HTERT RPE-1 (cell line): ENCODE measurements at regions not wholly inside any gene's neighbourhood (a gene's known extent, or its start where the extent isn't known, plus 50 kb on each side); places are given as distances from the start of the nearest gene placed in this dataset.

Experiments used
- in situ Hi-C: fragments of 300-500 bp; cut with MboI; formaldehyde crosslinking; loops from 4 replicates; pipeline ENCODE4 v1.14.3; 2020; ENCODE audit warnings: low sequenced_read_pairs

DNA sequence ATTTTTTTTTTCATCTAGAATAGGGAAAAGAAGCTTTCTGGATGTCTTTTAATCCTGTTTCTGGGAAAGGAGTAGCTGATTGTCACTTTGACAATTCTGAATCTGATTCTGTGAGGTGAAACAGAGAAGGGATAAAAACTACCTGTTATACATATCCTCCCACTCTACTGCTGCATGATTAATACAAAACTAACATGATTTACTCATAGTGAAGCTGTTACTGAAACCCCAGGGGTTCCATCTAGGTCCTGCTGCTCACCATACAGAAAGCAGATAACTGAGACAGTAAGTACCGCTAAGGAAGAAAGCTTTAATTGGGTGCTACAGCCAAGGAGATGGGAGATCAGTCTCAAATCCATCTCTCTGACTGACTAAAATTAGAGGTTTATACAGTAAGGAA is 610.9 kb upstream of the ALCAM start:
- in situ Hi-C loops, result no loop called here

DNA sequence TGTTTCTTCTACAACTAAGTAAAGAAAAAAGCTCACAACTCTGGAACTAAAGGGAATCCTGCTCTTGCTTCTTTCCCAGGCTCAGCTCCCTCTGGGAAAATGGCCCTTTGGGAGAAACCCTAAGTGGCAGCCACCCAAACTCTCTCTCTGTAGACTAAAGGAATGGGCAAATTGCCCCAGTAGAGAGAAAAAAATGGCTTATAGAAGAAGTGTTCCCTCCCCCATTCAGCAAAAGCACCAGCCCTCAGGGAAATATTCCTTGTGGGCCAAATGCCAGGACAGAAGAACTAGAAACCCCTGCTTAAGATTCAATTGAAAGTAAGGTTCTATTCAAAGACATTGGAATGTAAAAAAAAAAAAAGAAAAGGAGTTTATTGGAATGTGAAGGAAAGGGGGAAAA is 603.7 kb upstream of the ALCAM start:
- in situ Hi-C loops, result no loop called here

DNA sequence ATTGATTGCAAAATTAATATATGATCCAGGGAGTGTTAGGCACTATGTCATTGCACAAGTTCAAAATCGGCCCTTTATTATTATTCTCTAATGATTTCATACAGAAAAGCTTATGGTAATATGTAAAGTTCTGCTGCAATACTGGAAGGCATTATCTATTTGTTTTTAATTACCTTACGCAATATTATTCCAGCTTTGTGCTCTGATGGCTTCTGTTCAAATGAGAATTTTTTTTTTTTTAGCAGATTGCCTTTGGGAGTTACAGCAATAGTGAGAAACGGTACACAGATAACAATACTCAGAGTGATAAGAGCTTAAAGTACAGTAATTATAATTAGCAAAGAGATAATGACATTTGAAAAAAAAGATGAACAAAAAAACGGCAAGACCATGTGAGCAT is 602.2 kb upstream of the ALCAM start:
- in situ Hi-C loops, result no loop called here

DNA sequence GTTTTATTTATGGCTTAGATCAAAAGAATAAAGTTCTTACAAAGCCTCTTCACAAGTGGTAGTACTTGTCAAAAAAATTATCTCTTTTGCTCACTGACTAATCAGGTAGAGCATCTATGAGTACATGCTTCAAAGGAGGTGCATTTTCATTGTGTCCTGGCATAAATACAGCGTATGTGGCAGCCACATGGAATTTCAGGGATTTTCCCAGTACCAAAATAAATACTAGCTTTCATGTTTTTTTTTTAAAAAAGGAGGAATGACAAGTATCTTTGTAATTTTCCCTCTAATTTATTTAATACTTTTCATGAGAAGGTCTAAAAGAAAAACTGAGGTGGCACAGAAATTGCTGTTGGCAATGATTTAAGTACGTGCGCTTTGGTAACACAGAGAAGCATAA is 597.8 kb upstream of the ALCAM start:
- in situ Hi-C loops, result no loop called here

DNA sequence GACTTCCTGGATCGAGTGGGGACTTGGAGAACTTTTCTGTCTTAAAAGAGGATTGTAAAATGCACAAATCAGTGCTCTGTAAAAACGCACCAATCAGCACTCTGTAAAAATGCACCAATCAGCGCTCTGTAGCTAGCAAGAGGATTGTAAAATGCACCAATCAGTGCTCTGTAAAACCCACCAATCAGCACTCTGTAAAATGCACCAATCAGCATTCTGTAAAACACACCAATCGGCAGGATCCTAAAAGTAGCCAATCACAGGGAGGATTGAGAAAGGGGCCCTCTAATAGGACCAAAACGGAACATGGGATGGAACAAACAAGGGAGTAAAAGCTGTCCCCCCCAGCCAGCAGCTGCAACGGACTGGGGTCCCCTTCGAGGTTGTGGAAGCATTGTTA is 587.4 kb upstream of the ALCAM start:
- in situ Hi-C loops, result no loop called here

DNA sequence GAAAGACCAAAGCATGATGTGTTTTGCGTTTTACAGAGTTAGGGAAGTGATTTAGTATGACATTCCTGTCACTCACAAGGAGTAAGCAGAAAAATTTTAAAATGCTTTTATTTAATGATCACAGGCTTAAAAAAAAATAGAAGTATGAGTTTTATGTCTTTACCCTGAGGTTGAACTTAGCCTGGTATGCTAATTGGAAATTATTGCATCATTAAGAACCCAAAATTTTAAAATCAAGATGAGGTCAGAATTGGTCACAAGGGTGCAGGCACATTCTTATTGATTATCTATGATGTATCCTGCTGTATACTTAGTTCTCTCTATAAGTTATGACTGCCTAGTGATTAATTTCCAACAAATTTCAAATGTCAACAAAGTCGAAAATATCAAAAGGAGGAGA is 585.6 kb upstream of the ALCAM start:
- in situ Hi-C loops, result no loop called here

DNA sequence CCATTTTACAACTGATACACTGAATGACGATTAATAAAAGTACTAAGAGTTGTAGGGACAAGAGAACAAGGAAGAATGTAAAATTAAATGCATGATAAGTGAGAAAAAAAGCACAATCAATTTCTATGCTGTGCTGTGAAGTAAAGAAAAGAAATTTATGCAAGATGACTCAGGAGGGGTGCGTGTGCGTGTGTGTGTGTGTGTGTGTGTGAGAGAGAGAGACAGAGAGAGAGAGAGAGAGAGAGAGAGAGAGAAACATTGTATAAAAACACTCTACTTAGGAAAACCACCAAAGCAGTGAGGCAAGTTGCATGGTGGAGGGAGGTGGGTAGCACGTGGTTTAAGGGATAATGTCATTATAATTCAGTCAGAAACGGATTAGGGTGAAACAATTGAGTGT is 580.8 kb upstream of the ALCAM start:
- in situ Hi-C loops, result no loop called here

DNA sequence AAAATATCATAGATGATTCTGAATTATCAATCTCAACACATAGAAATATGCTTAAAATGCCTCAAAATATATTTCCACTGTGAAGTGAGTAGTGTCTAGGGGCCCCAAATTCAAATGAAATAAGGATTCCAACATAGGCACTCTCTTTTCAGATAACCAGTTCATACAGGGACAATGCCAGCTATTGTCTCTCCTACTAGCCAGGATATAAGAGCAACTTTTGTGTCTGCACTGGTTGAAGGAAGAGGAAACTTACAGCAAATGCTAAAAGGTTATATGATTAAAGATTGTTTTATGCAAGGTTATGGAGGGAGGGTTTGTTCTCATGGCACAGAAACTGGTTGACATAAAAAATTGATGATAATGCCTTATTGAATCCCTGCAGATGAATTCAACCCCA is 579.4 kb upstream of the ALCAM start:
- in situ Hi-C loops, result no loop called here

DNA sequence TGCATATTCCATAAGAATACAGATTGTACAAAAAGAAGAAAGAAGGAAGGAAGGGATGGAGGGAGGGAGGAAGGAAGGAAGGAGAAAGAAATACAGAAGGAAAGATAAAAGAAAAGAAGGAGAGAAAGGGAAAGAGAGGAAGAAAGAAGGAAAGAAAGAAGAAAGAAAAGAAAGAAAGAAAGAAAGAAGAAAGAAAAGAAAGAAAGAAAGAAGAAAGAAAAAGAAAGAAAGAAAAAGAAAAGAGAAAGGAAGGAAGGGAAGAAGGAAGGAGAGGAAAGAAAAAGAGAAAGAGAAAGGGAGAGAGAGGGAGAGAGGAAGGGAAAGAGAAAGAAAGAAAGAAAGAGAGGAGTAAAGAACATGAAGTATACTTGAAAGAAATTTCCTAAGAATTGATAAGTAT is 577.9 kb upstream of the ALCAM start:
- in situ Hi-C loops, result no loop called here

DNA sequence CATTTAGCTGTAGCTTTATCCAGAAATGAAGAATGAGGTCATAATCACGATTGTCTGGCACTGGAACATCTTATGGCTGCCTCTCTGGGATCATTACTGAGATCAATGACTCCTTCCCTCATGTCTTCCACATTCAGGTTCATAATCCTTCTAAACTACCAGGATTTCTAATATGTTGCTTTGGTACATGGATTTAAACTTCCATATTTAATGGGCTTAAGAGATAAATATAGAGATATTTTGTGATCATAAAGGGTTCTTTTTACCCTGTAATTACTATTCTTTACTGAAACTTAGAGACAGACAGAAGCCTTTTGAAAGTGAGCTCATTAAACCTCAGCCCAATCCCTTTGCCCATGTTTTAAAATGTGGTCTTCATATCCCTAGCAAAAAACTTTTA is 575.4 kb upstream of the ALCAM start:
- in situ Hi-C loops, result no loop called here

DNA sequence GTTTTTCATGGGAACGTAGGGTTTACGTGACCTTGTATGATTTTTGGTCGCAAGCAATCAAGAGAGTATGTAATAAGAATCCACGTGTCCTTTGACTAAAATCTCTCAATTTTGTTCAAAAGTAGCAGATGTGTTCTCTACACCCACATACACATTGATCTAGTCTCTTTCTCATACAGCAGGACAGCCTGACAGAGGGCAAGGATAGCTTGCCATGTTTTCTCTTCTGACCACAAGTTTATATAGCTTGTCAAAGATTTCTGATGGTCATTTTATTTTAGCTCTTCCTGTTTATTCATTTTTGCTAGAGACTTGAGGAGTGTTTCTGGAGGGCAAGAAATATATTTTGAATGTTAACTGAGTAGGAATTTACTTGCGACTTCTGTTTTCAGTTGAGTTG is 570.2 kb upstream of the ALCAM start:
- in situ Hi-C loops, result no loop called here

DNA sequence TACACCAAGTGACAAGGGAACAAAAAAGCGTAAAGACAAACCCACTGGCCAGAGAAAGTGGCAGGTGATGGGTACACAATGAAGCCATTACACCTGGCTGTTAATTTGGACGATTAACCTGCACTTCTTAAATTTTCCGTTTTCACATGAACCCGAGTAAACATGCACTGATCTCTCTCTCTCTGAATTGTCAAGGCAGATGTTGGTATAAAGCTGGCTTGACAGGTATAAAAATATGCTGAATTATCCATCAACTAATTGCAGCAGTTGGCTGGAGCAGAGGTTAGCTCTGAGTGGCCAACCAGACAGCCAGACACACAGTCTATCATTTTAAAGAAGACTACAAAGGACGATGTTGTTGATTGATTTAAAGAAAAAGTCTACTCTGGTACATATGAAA is 561.7 kb upstream of the ALCAM start:
- in situ Hi-C loops, result no loop called here

DNA sequence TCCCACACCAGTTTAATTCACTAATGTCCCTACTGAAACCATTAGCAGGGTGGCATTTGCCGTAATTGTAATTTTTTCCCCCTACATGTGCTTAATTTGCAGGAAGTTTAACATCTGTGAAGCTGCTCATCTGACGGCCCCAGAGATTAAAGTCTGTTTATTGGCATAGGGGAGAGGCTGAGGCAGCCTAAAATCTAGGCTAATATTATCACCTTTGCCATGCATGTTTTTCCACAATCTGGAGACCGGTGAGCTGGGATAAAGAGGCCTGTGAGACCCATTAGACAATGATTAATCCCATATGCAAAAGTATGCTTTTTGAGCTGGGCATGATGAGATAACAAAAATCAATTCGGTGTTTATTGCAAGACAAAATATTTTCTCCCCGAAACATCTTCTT is 561.2 kb upstream of the ALCAM start:
- in situ Hi-C loops, result no loop called here

DNA sequence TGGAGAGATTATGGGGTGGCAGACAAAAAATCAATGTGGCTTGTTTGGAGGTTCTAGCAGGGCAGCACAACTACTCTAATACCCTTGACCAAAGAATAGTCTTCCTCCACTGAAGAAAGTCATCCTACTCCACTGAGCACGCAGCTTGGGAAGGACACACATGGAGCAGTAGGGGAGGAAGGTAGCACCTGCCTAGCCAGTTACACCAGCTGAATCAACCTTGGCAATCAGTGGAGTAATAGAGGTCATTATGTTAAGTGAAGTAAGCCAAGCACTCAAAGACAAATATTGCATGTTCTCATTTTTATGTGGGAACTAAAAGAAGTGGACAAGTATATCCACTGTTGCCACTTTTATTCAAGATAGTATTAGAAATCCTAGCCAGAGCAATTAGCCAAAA is 555.8 kb upstream of the ALCAM start:
- in situ Hi-C loops, result no loop called here

DNA sequence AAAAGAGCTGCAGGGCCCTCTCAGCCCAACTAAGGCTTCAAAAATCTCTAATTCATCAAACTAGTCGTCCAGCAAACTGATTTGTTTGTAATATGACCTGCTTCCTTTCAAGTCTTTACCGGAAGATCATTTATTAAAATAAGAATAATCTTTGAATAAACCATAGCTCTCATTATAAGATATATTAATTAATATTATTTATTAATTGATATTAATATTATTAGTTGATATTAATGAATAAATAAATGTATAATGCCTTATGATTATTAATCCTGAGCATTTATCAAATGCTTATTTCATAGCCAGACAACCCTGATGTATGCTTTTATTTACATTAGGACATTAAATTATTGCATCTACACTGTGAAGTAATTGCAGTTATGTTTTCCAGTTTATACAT is 550.7 kb upstream of the ALCAM start:
- in situ Hi-C loops, result no loop called here

DNA sequence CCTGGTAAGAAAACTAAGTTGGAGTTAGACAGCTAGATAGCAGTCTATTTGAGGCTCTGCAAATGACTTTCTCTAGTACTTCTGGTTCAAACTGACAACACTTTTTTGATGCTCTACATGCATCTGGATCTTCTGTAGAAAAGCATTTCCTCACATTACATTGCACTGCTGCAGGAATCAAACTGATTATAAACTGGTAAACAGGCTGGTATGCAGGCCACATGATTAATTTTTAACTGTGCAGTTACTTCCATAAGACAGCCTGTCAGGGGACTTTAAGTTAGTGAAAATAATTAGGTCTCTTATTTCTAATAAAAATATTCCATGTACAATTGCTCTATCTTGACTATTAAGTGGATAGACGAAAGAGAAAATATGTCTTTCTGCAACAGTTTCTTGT is 550.0 kb upstream of the ALCAM start:
- in situ Hi-C loops, result no loop called here

DNA sequence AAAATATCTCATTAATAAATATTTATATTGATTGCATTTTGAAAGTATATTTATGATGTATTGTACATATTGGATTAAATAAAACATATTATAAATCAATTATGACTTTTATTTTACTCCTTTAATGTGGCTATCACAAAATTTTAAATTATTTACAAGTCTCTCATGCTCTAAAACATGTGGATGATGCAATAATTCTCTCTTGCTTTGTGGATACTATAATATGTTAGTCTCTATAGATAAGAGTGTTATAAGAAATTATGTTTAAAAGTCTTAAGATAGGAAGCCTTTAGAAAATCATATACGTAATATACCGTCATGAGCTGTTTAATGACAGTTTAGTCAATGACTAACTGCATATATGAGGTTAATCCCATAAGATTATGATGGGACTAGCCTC is 547.4 kb upstream of the ALCAM start:
- in situ Hi-C loops, result no loop called here

DNA sequence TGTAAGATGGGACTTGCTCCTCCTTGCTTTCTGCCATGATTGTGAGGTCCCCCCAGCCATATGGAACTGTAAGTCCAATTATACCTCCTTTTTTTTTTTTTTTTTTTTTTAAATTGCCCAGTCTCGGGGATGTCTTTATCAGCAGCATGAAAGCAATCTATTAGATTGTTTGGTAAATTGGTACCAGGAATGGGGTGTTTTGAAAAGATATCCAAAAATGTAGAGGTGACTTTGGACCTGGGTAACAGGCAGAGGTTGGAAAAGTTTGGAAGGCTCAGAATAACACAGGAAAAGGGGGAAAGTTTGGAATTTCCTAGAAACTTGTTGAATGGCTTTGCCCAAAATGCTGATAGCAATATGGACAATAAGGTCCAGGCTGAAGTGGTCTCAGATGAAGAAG is 545.8 kb upstream of the ALCAM start:
- in situ Hi-C loops, result no loop called here

DNA sequence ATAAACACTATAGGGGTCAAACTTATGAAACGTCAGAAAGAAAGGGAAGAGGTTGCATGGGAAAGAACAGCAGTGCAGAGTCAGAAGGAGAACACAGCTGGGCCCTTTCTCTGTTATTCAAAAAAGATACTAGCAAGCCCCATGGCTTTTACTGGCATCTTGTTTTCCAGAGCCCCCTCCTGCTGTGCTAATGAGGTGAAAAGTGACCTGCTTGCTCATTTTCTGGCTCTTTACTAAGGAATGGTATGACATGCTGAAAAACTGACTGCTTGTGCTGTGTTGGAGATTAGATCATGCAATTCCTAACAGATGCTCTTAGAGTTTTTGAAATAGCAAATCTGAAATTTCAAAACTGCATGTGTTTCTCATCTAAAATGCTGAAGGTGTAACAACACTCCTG is 541.6 kb upstream of the ALCAM start:
- in situ Hi-C loops, result no loop called here

DNA sequence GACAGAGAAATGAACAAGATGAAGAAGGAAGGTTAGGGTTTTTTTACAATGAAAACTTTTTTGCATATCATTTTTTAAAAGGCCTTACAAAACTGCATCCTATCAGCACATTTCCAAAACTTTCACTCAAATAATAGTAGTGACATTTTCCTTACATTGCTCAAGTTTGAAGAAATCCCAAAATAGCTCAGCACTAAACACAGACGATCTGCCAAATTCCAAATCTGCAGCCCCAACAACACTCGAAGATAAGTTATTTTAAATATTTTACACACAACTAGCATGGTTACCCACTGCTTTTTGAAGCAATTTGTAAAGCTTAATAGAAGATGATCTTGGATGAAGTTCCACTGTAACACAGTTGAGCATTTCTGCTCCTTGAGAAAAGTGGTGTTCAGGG is 535.6 kb upstream of the ALCAM start:
- in situ Hi-C loops, result no loop called here

DNA sequence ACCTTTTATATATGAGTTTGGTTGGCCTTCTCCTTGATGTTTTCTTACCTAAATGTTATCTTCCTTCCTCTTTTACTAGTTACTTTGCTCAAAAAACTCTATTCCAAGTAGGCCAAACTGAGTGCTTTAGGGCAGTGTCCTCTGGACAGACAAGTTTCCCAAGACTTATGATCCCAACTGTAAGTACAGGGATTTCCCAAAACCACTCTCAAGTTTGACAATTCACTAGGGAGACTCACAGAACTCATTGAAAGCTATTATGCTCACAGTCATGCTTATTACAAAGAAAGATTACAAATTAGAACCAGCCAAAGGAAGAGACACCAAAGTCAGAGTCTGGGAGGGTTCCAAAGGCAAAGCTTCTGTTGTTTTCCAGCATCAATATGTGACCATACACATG is 534.2 kb upstream of the ALCAM start:
- in situ Hi-C loops, result no loop called here

DNA sequence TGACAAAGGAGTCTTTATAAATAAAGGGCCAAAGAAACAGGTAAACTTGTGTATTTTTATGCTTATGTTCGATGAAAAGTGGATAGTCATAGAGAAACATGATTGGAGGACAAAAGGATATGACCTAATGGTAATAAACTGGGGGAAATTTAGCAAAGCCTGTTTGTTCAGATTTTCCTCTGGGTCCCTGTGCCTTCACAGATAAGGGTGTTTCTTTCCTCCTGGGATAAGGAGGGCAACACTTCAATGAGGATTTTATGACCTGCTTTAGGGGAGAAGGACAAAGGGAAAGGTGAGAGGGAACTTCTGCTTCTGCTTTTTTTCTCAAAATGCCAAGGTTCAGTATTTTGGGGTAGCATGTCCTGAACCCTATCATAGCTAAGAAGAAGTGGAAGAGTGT is 531.3 kb upstream of the ALCAM start:
- in situ Hi-C loops, result no loop called here

DNA sequence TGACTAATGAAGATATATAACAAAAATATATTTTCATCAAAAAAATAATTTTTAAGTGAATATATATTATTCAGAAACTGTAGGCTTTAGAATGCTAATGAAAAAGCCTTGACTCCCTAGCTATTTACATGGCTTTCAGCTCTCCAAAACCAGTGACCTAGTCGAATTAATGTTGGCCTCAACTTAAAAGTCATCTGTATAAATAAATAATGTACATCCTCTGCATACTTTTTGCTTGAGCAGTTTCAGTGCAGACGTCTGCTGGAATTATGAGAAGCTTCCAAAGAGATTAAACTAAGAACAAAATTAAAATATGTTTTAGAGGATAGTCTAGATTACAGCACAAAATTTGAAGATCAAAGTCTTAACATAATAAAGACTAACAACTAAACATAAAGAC is 520.4 kb upstream of the ALCAM start:
- in situ Hi-C loops, result no loop called here

DNA sequence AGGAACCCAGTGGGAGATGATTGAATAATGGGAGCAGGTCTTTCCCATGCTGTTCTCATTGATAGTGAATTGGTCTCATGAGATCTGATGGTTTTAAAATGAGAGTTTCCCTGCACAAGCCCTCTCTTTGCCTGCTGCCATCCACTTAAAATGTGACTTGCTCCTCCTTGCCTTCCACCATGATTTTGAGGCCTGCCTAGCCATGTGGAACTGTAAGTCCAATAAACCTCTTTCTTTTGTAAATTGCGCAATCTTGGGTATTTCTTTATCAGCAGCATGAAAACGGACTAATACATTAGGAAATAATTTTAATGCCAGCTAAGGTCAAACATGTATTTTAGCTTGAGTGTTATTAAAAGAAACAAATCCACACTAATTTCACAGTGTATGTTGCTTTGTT is 517.6 kb upstream of the ALCAM start:
- in situ Hi-C loops, result no loop called here
